ENCODE measurements at regions not wholly inside any gene's neighbourhood (a gene's known extent, or its start where the extent isn't known, plus 50 kb on each side); places are given as distances from the start of the nearest gene placed in this dataset.

GRCh38 chr22:49377306-49377705, 450.4 kb downstream of the BRD1 start:
- CTCF ChIA-PET = no interaction called here
- H2AFZ ChIP-seq (ENCODE audit: insufficient read depth, low read depth, low read length, poor library complexity, severe bottlenecking) = no peak overlapping the region
- POLR2A ChIA-PET = no interaction called here

GRCh38 chr22:49373801-49374226, 453.9 kb downstream of the BRD1 start:
- Mint-ChIP-seq H3K27me3 (peaks cover 5% of the 10 kb centered on the region), H3K9me3 (ENCODE audit: insufficient read depth) (no peaks in the 10 kb centered on the region), H3K4me3 (no peak overlapping the region), H3K27ac (no peak overlapping the region), H3K4me1 (peaks cover 2% of the 10 kb centered on the region)
- no peaks in the 10 kb centered on the region for H3K4me1 ChIP-seq (ENCODE audit: control insufficient read depth in 2 of 2, insufficient read depth in 2 of 2, low read length in 2 of 2)
- no peak overlapping the region for H2AFZ ChIP-seq (ENCODE audit: insufficient read depth, low read depth, low read length, poor library complexity, severe bottlenecking)
- no peaks in the 10 kb centered on the region for H4K20me1 ChIP-seq (ENCODE audit: control insufficient read depth, insufficient read depth, low read length, poor library complexity, severe bottlenecking)
- no peak overlapping the region for H3K27ac ChIP-seq (ENCODE audit: low read length in 2 of 2)
- ChIA-PET POLR2A (no interaction called here), CTCF (no interaction called here)
- H3K27me3 ChIP-seq (replicated peaks in 1 of 4; ENCODE audit: control extremely low read depth in 1 of 4, control insufficient read depth in 3 of 4, insufficient read depth in 4 of 4, low read length in 3 of 4) = no peaks in the 10 kb centered on the region
- 77% methylated on average over 17 of the region's 17 CpGs for WGBS (ENCODE audit: insufficient coverage)
- TF ChIP-seq EZH2 (IDR thresholded peaks at IDR 0.05; ENCODE audit: borderline replicate concordance, insufficient read depth, low read depth, low read length, poor library complexity, severe bottlenecking) (no peak), CTCF (IDR thresholded peaks at IDR 0.05) (no peak)
- peaks cover 0 to 19% (median 0%) of the 10 kb centered on the region in 3 donors for H3K9me3 ChIP-seq (ENCODE audit: control extremely low read depth in 1 of 3, control insufficient read depth in 2 of 3, insufficient read depth in 1 of 3, low read length in 2 of 3)
- no peak overlapping the region for H3K4me3 ChIP-seq (ENCODE audit: control extremely low read depth in 1 of 5, extremely low read depth in 1 of 5, insufficient read depth in 1 of 5, low read depth in 2 of 5, low read length in 4 of 5)
- no peaks in the 10 kb centered on the region for H3K79me2 ChIP-seq (ENCODE audit: control insufficient read depth, insufficient read depth, low read length)
- no peak overlapping the region for H3K4me2 ChIP-seq (replicated peaks; ENCODE audit: low read depth, low read length, poor library complexity, severe bottlenecking)
- H3K9ac ChIP-seq (ENCODE audit: low read length) = no peak overlapping the region
- intact Hi-C loops (cut with micrococcal nuclease) = no loop called here
- ATAC-seq (ENCODE audit: low read depth) = no peak
- DNase-seq = no peak
- no peaks in the 10 kb centered on the region for H3K36me3 ChIP-seq (replicated peaks in 1 of 2; ENCODE audit: control extremely low read depth in 1 of 2, control insufficient read depth in 1 of 2, extremely low read depth in 1 of 2, insufficient read depth in 2 of 2, low read length in 1 of 2)

More at GRCh38 chr22:49377306-49377705, 450.4 kb downstream of the BRD1 start:
- Mint-ChIP-seq H3K4me1 (peaks cover 16% of the 10 kb centered on the region), H3K27ac (no peak overlapping the region), H3K27me3 (peaks cover 5% of the 10 kb centered on the region), H3K4me3 (no peak overlapping the region), H3K9me3 (ENCODE audit: insufficient read depth) (peaks cover 3% of the 10 kb centered on the region)
- DNase-seq (no peak), ATAC-seq (ENCODE audit: low read depth) (no peak)
- no peak overlapping the region for H3K9ac ChIP-seq (ENCODE audit: low read length)
- 92% methylated on average over 5 of the region's 13 CpGs for WGBS (ENCODE audit: insufficient coverage)
- H3K4me1 ChIP-seq (ENCODE audit: control insufficient read depth in 2 of 2, insufficient read depth in 2 of 2, low read length in 2 of 2) = peaks cover 0 to 7% of the 10 kb centered on the region in 2 donors
- no peak overlapping the region for H3K4me3 ChIP-seq (ENCODE audit: control extremely low read depth in 1 of 5, extremely low read depth in 1 of 5, insufficient read depth in 1 of 5, low read depth in 2 of 5, low read length in 4 of 5)
- no peaks in the 10 kb centered on the region for H3K27me3 ChIP-seq (replicated peaks in 1 of 4; ENCODE audit: control extremely low read depth in 1 of 4, control insufficient read depth in 3 of 4, insufficient read depth in 4 of 4, low read length in 3 of 4)
- no peaks in the 10 kb centered on the region for H4K20me1 ChIP-seq (ENCODE audit: control insufficient read depth, insufficient read depth, low read length, poor library complexity, severe bottlenecking)
- H3K27ac ChIP-seq (ENCODE audit: low read length in 2 of 2) = no peak overlapping the region
- peaks cover 0 to 35% (median 10%) of the 10 kb centered on the region in 3 donors for H3K9me3 ChIP-seq (ENCODE audit: control extremely low read depth in 1 of 3, control insufficient read depth in 2 of 3, insufficient read depth in 1 of 3, low read length in 2 of 3)
- TF ChIP-seq CTCF (IDR thresholded peaks at IDR 0.05) = no peak
- no peak overlapping the region for H3K4me2 ChIP-seq (replicated peaks; ENCODE audit: low read depth, low read length, poor library complexity, severe bottlenecking)
- H3K79me2 ChIP-seq (ENCODE audit: control insufficient read depth, insufficient read depth, low read length) = no peaks in the 10 kb centered on the region
- no peaks in the 10 kb centered on the region for H3K36me3 ChIP-seq (replicated peaks in 1 of 2; ENCODE audit: control extremely low read depth in 1 of 2, control insufficient read depth in 1 of 2, extremely low read depth in 1 of 2, insufficient read depth in 2 of 2, low read length in 1 of 2)
- intact Hi-C loops (cut with micrococcal nuclease) = no loop called here
